Muscle of leg (tissue), 3 donors: ENCODE measurements at regions not wholly inside any gene's neighbourhood (a gene's known extent, or its start where the extent isn't known, plus 50 kb on each side); places are given as distances from the start of the nearest gene placed in this dataset.

Experiments
- DNase-seq: peaks from one replicate; pipeline ENCODE4 v3.0.0; 2013
- H3K27ac ChIP-seq: one replicate; pipeline ENCODE4 v1.5.1; 2013; ENCODE audit warnings: mild to moderate bottlenecking, low read length, control low read depth
- H3K27me3 ChIP-seq: one replicate; pipeline ENCODE4 v1.6.1; 2013; ENCODE audit warnings: low read length; ENCODE audit not compliant: control insufficient read depth, insufficient read depth
- H3K36me3 ChIP-seq: one replicate; pipeline ENCODE4 v1.6.1; 2013; ENCODE audit warnings: low read length; ENCODE audit not compliant: control insufficient read depth, insufficient read depth
- H3K4me1 ChIP-seq: one replicate; pipeline ENCODE4 v1.6.1; 2013; ENCODE audit warnings: low read length; ENCODE audit not compliant: control insufficient read depth, insufficient read depth
- H3K4me3 ChIP-seq: one replicate; pipeline ENCODE4 v1.5.1; 2013; ENCODE audit warnings: low read length, control low read depth
- H3K9me3 ChIP-seq: replicated peaks from 2 replicates; pipeline ENCODE4 v1.6.1; 2013; ENCODE audit warnings: low read depth, low read length; ENCODE audit not compliant: control insufficient read depth
- WGBS: methylation state at CpG from one replicate; pipeline ENCODE4 v1.1.5; 2013; ENCODE audit warnings: missing lambda C conversion rate; ENCODE audit not compliant: insufficient coverage; 5-methylcytosine and 5-hydroxymethylcytosine counted together

GRCh38 chr17:33352526-33352925 is 59.4 kb upstream of the ASIC2 start:
- H3K36me3 ChIP-seq, result no peaks in the 10 kb centered on the region
- no peak overlapping the region for H3K4me3 ChIP-seq
- H3K9me3 ChIP-seq, result no peaks in the 10 kb centered on the region
- H3K27ac ChIP-seq, result no peak overlapping the region
- peaks cover 6% of the 10 kb centered on the region for H3K27me3 ChIP-seq
- no peaks in the 10 kb centered on the region for H3K4me1 ChIP-seq
- no peak for DNase-seq
- WGBS, result 72% methylated on average over 3 of the region's 3 CpGs

- Histone ChIP-seq H3K27ac (no peak overlapping the region), H3K36me3 (no peaks in the 10 kb centered on the region), H3K27me3 (peaks cover 4% of the 10 kb centered on the region), H3K4me1 (no peaks in the 10 kb centered on the region), H3K9me3 (no peaks in the 10 kb centered on the region), H3K4me3 (no peak overlapping the region)
- no CpG with 5 or more reads among the region's 3 CpGs for WGBS
- DNase-seq, result no peak
Measured at GRCh38 chr17:33356266-33356665, 63.2 kb upstream of the ASIC2 start.

DNA sequence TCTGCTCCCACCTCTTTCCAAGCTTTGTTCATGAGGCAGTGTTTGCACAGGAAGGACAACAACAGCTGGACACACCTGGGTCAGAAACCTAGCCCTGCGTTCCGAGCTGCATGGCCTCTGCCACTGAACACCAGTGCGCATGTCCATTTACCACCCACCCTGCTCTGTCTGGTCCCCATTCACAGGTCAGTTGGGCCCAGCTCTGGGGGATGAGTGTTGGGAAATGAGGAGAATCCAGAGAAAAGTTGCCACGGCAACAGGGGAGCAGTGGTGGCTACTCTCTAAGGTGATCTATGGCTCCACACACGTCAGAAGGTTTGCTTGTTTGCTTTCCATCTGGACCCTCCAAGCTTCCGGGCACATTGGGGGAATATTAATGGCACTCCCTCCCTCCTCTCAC is 70.4 kb upstream of the ASIC2 start:
- WGBS, result no CpG with 5 or more reads among the region's 6 CpGs
- H3K4me3 ChIP-seq, result no peak overlapping the region

DNA sequence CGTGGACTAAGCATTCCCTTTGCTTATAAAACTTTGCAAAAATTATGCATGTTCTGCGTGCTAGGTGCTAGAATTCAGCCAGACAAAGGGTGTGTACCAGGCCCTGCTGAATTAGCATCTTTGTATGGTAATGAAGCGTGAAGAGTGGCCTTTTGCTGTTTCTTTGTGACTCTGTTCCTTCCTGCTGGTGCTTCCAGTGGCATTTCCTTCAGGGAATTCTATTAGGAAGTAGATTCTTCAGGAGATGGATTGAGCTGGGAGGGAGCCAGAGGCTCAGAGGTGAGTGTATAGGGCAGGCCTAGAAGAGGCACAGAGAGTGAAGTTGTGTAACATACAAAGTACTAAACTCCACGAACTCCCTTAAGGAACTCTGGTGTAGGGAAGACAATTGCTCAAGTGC is 73.9 kb upstream of the ASIC2 start:
- WGBS, result 73% methylated on average over 3 of the region's 4 CpGs
- Histone ChIP-seq H3K4me3 (no peak overlapping the region), H3K27me3 (peaks cover 2% of the 10 kb centered on the region), H3K27ac (no peak overlapping the region), H3K36me3 (no peaks in the 10 kb centered on the region), H3K9me3 (no peaks in the 10 kb centered on the region), H3K4me1 (no peaks in the 10 kb centered on the region)
- no peak for DNase-seq

More for the DNA sequence above, 70.4 kb upstream of the ASIC2 start:
- H3K4me1 ChIP-seq, result no peaks in the 10 kb centered on the region
- no peaks in the 10 kb centered on the region for H3K9me3 ChIP-seq
- H3K27me3 ChIP-seq, result peaks cover 2% of the 10 kb centered on the region
- H3K27ac ChIP-seq, result no peak overlapping the region
- H3K36me3 ChIP-seq, result no peaks in the 10 kb centered on the region
- DNase-seq, result no peak

DNA sequence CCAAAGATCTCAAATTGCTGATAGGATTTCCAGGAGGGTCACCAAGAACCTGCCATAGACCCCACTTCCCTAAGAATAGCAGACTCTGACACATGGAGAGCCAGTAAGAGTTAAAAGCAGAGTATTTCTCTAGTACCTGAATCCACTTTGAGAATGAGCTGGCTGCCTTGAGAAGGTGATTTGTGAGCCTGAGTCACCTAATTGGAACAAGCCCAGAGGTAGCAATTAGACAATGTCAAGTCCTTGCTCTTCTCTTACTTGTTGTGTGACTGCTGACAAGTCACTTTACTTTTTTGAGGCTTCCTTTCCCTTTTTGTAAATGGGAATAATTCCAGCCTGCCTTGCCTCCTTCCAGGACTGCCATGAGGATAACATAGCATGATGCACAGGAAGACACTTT is 76.1 kb upstream of the ASIC2 start:
- Histone ChIP-seq H3K27ac (no peak overlapping the region), H3K4me3 (no peak overlapping the region), H3K9me3 (no peaks in the 10 kb centered on the region), H3K4me1 (no peaks in the 10 kb centered on the region), H3K27me3 (no peaks in the 10 kb centered on the region), H3K36me3 (no peaks in the 10 kb centered on the region)
- no peak for DNase-seq

DNA sequence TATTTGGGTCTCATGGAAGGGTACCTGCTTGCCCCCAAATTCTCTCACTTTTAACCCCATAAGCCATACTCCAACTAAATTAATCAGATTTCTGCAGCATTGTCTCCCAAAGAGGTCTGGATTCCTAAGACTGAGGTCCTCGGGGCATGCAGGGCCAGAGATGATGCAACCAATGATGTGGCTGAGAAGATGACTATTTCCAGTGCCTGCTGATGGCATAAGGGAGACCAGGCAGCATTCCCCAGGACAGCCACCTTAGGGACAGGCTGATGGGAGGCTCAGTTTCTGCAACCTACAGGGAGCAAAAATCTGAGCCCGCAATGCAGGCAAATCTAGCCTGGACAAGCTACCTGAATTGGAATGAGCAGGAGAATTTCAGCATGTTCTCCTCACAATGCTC is 76.8 kb upstream of the ASIC2 start:
- WGBS, result no CpG with 5 or more reads among the region's 2 CpGs
- Histone ChIP-seq H3K27me3 (no peaks in the 10 kb centered on the region), H3K27ac (no peak overlapping the region), H3K36me3 (no peaks in the 10 kb centered on the region), H3K4me1 (no peaks in the 10 kb centered on the region), H3K4me3 (no peak overlapping the region), H3K9me3 (no peaks in the 10 kb centered on the region)
- DNase-seq, result no peak

DNA sequence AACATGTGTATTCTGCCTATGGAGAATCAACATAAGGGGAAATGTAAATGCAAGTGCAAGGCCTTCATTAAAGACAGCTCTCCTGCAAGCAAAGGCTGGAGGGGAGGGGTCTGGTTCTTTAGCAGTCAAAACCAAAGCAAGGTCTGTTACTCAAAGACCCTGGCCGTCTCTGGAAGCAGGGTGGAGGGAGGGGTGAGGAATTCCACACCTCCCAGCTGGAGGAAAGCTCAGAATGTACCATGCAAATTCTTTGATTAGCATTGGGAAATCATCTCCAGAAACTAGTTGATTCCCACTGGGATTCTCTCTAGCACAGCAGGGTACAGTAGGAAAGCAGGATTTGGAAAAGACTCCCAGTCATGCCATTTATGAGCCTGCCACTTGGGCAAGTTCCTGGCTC is 77.3 kb upstream of the ASIC2 start:
- Histone ChIP-seq H3K27ac (no peak overlapping the region), H3K4me1 (no peaks in the 10 kb centered on the region), H3K4me3 (no peak overlapping the region), H3K9me3 (no peaks in the 10 kb centered on the region), H3K36me3 (no peaks in the 10 kb centered on the region), H3K27me3 (no peaks in the 10 kb centered on the region)
- no peak for DNase-seq
- no CpG with 5 or more reads among the region's 1 CpG for WGBS

DNA sequence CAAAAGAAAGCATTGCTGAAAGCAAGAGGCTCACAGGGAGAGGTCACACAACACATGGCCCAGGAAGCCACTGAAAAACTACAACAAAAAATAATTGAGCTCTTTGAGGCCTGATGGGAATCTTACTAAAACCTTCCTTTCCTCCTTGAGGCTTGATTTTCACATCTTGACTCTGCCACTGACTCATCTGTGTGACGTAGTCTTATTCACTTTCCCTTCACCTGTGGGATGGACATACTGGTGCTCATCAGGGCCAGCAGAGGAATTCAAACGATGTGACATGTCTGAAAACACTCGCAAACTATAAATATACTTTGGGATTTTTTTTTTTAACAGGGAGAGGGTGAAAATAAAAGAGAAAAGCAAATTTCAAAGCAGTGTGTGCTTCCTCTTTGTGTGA is 78.3 kb upstream of the ASIC2 start:
- Histone ChIP-seq H3K9me3 (no peaks in the 10 kb centered on the region), H3K4me3 (no peak overlapping the region), H3K36me3 (no peaks in the 10 kb centered on the region), H3K27me3 (no peaks in the 10 kb centered on the region), H3K27ac (no peak overlapping the region), H3K4me1 (no peaks in the 10 kb centered on the region)
- WGBS, result 80% methylated on average over 1 of the region's 3 CpGs
- DNase-seq, result no peak

- Histone ChIP-seq H3K4me1 (peaks cover 4% of the 10 kb centered on the region), H3K9me3 (no peaks in the 10 kb centered on the region), H3K4me3 (no peak overlapping the region), H3K27ac (no peak overlapping the region), H3K36me3 (no peaks in the 10 kb centered on the region), H3K27me3 (no peaks in the 10 kb centered on the region)
- DNase-seq, result no peak
- WGBS, result no CpG with 5 or more reads among the region's 1 CpG
Measured at GRCh38 chr17:33373273-33373672, 80.2 kb upstream of the ASIC2 start.

DNA sequence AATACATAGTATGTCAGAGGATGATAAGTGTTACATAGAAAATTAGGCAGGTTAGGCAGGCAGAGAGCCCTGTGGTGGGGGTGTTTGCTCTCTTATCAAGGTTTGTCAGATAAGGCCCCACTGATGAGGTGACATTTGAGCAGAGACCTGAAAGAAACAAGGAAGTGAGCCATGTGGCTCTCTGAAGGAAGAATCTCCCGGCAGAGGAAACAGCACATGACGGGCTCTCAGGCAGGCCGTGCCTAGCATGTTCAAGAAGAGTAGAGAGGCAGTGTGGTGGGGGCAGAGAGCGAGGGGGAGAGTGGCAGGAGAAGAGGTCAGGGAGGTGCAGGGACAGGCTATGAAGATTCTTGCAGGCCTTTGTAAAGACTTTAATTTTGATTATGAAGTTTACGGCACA is 82.0 kb upstream of the ASIC2 start:
- no peak overlapping the region for H3K27ac ChIP-seq
- no peak for DNase-seq
- H3K36me3 ChIP-seq, result no peaks in the 10 kb centered on the region

DNA sequence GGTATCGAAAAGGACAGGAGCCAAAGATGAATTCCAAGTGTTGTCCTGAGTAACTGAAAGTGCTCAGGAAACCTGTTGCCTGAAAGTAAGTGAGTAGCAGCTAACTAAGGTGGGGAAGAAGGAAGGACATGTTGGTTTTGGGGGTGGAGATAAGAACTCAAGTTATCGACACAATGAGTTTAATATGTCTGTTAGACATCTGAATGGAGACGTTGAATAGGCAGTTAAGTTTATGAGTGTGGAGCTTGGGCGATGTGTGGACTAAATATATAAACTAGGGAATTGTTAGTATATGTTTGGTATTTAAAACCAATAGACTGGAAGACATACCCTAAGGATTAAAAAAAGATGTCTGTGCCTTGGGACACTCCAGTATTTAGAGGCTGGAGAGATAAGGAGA is 82.7 kb upstream of the ASIC2 start:
- Histone ChIP-seq H3K9me3 (no peaks in the 10 kb centered on the region), H3K27me3 (no peaks in the 10 kb centered on the region), H3K27ac (no peak overlapping the region), H3K36me3 (no peaks in the 10 kb centered on the region), H3K4me1 (peaks cover 8% of the 10 kb centered on the region), H3K4me3 (no peak overlapping the region)
- WGBS, result 91% methylated on average over 3 of the region's 4 CpGs
- no peak for DNase-seq

More for the DNA sequence above, 82.0 kb upstream of the ASIC2 start:
- Histone ChIP-seq H3K27me3 (no peaks in the 10 kb centered on the region), H3K4me1 (peaks cover 5% of the 10 kb centered on the region), H3K4me3 (no peak overlapping the region), H3K9me3 (no peaks in the 10 kb centered on the region)
- 52% methylated on average over 5 of the region's 5 CpGs for WGBS
